Keratinocyte (primary cell): ENCODE measurements at regions not wholly inside any gene's neighbourhood (a gene's known extent, or its start where the extent isn't known, plus 50 kb on each side); places are given as distances from the start of the nearest gene placed in this dataset.

Experiments
- DNase-seq: peaks from one replicate; pipeline ENCODE4 v3.0.0-alpha.2; 2011; ENCODE audit warnings: low read depth, missing footprints, low spot score
- FAIRE-seq: peaks from 2 replicates; lab custom pipeline; 2011; peaks lifted over from hg19 to GRCh38; lab: Jason Lieb, UNC
- H2AFZ ChIP-seq: 2 replicates; pipeline ENCODE4 v1.6.0; 2012; ENCODE audit warnings: low read length, control low read depth, inconsistent platforms; ENCODE audit not compliant: control insufficient read depth
- H3K27ac ChIP-seq: 2 replicates; pipeline ENCODE4 v1.5.1; 2011; ENCODE audit warnings: low read length; ENCODE audit not compliant: control insufficient read depth, insufficient read depth
- H3K27me3 ChIP-seq: 3 replicates; pipeline ENCODE4 v1.6.0; 2011; ENCODE audit warnings: low read length; ENCODE audit not compliant: control insufficient read depth, insufficient read depth; ENCODE audit errors: extremely low read depth
- H3K36me3 ChIP-seq, 2 experiments: 2 replicates in 1 of 2; 3 replicates in 1 of 2; pipeline ENCODE4 v1.5.1; 2011; ENCODE audit warnings: low read length in 2 of 2, mild to moderate bottlenecking in 1 of 2; ENCODE audit not compliant: control insufficient read depth in 2 of 2, insufficient read depth in 2 of 2; ENCODE audit errors: extremely low read depth in 1 of 2
- H3K4me1 ChIP-seq: 3 replicates; pipeline ENCODE4 v1.5.1; 2011; ENCODE audit warnings: low read length; ENCODE audit not compliant: control insufficient read depth, insufficient read depth; ENCODE audit errors: extremely low read depth
- H3K4me2 ChIP-seq: 3 replicates; pipeline ENCODE4 v1.6.0; 2011; ENCODE audit warnings: low read depth, low read length; ENCODE audit not compliant: control insufficient read depth, insufficient read depth; ENCODE audit errors: extremely low read depth
- H3K4me3 ChIP-seq, 3 experiments: fragments of 200-600 bp in 1 of 3; sonication (generic) in 1 of 3; 2 replicates in 2 of 3; 3 replicates in 1 of 3; pipeline ENCODE4 v1.5.1; 2011 to 2016; ENCODE audit warnings: low read length in 3 of 3, mild to moderate bottlenecking in 3 of 3, control low read depth in 2 of 3, inconsistent platforms in 1 of 3, low read depth in 1 of 3, mixed read lengths in 1 of 3, mixed run types in 1 of 3, moderate library complexity in 1 of 3; ENCODE audit not compliant: control insufficient read depth in 2 of 3, insufficient read depth in 2 of 3; ENCODE audit errors: extremely low read depth in 1 of 3
- H3K79me2 ChIP-seq: 2 replicates; pipeline ENCODE4 v1.6.0; 2012; ENCODE audit warnings: low read length; ENCODE audit not compliant: control insufficient read depth, insufficient read depth
- H3K9ac ChIP-seq: 3 replicates; pipeline ENCODE4 v1.6.0; 2011; ENCODE audit warnings: low read length; ENCODE audit not compliant: control insufficient read depth, insufficient read depth; ENCODE audit errors: extremely low read depth
- H3K9me1 ChIP-seq: 3 replicates; pipeline ENCODE4 v1.6.0; 2011; ENCODE audit warnings: low read length; ENCODE audit not compliant: control insufficient read depth, insufficient read depth; ENCODE audit errors: extremely low read depth
- H3K9me3 ChIP-seq: 2 replicates; pipeline ENCODE4 v1.5.1; 2012; ENCODE audit warnings: low read depth, low read length; ENCODE audit not compliant: control insufficient read depth
- H4K20me1 ChIP-seq: 3 replicates; pipeline ENCODE4 v1.6.0; 2011; ENCODE audit warnings: low read length; ENCODE audit not compliant: control insufficient read depth, insufficient read depth; ENCODE audit errors: extremely low read depth
- CTCF ChIP-seq, 3 experiments: IDR thresholded peaks in 1 of 3; conservative IDR thresholded peaks in 1 of 3; optimal IDR thresholded peaks in 1 of 3; 2 replicates in 2 of 3; 3 replicates in 1 of 3; pipeline versions ENCODE3 to v1.5.1; 2011; ENCODE audit warnings: low read length in 3 of 3, mild to moderate bottlenecking in 3 of 3, moderate library complexity in 2 of 3, control low read depth in 1 of 3, inconsistent platforms in 1 of 3; ENCODE audit not compliant: insufficient read depth in 2 of 3; ENCODE audit errors: extremely low read depth in 1 of 3
- EZH2 ChIP-seq: IDR thresholded peaks from one replicate; pipeline ENCODE4 v1.6.1; 2012; ENCODE audit warnings: inconsistent platforms, mild to moderate bottlenecking, low read length, moderate library complexity
- dilution Hi-C: fragments of 300-500 bp; cut with MboI; formaldehyde crosslinking; loops from one replicate; pipeline ENCODE4 v1.7.0; 2020; ENCODE audit warnings: low sequenced_read_pairs; ENCODE audit not compliant: extremely low pct_ligation_motif_present

- Histone ChIP-seq H4K20me1 (no peaks in the 10 kb centered on the region), H3K79me2 (no peaks in the 10 kb centered on the region), H3K9me1 (no peaks in the 10 kb centered on the region), H3K4me1 (no peaks in the 10 kb centered on the region), H3K9ac (no peak overlapping the region), H3K4me3 (no peak overlapping the region), H3K27ac (no peak overlapping the region), H3K36me3 (no peaks in the 10 kb centered on the region), H2AFZ (no peak overlapping the region), H3K27me3 (peaks cover 3% of the 10 kb centered on the region), H3K9me3 (no peaks in the 10 kb centered on the region), H3K4me2 (no peak overlapping the region)
- TF ChIP-seq EZH2: no peak
- TF ChIP-seq CTCF (optimal IDR thresholded peaks at IDR 0.05 in 1 of 3, IDR thresholded peaks at IDR 0.05 in 1 of 3, conservative IDR thresholded peaks at IDR 0.05 in 1 of 3; ENCODE audit: extremely low read depth in 1 of 3, insufficient read depth in 2 of 3, low read length in 3 of 3): no peak
- DNase-seq: no peak
- dilution Hi-C loops: no loop called here
- FAIRE-seq: no peak
Observed at GRCh38 chr18:56189615-56190014, 448.8 kb downstream of the TXNL1 start.

GRCh38 chr18:56188529-56189275, 449.7 kb downstream of the TXNL1 start:
- no peak overlapping the region for H3K4me2 ChIP-seq
- H3K36me3 ChIP-seq: no peaks in the 10 kb centered on the region
- FAIRE-seq: no peak
- H3K4me1 ChIP-seq: no peaks in the 10 kb centered on the region
- TF ChIP-seq EZH2: no peak
- no peak for TF ChIP-seq CTCF (optimal IDR thresholded peaks at IDR 0.05 in 1 of 3, IDR thresholded peaks at IDR 0.05 in 1 of 3, conservative IDR thresholded peaks at IDR 0.05 in 1 of 3; ENCODE audit: extremely low read depth in 1 of 3, insufficient read depth in 2 of 3, low read length in 3 of 3)
- no peaks in the 10 kb centered on the region for H3K79me2 ChIP-seq
- no peak overlapping the region for H3K27ac ChIP-seq
- H3K27me3 ChIP-seq: peaks cover 3% of the 10 kb centered on the region
- DNase-seq: no peak
- dilution Hi-C loops: no loop called here
- no peak overlapping the region for H2AFZ ChIP-seq
- no peaks in the 10 kb centered on the region for H3K9me1 ChIP-seq
- H4K20me1 ChIP-seq: no peaks in the 10 kb centered on the region
- no peak overlapping the region for H3K4me3 ChIP-seq
- no peak overlapping the region for H3K9ac ChIP-seq
- no peaks in the 10 kb centered on the region for H3K9me3 ChIP-seq
